HEK293 (cell line): ENCODE measurements at regions not wholly inside any gene's neighbourhood (a gene's known extent, or its start where the extent isn't known, plus 50 kb on each side); places are given as distances from the start of the nearest gene placed in this dataset.
A peak's percentile ranks its signal among the peaks of the same experiment; 100 is the strongest.

ENCODE experiments used
- CTCF ChIA-PET: fragments of 350-600 bp; formaldehyde crosslinking; extraction: SDS; loops from one replicate; lab custom pipeline; 2021; ENCODE audit warnings: antibody characterized with exemption; lab: Yijun Ruan, JAX
- POLR2A ChIA-PET: fragments of 300-600 bp; formaldehyde crosslinking; extraction: SDS; loops from one replicate; lab custom pipeline; 2020; ENCODE audit warnings: antibody characterized with exemption, inconsistent platforms; lab: Yijun Ruan, JAX
- H3K27ac ChIP-seq: fragments of 200-500 bp; sonication (Bioruptor generic); 2 replicates; pipeline ENCODE4 v1.5.1; 2014; ENCODE audit warnings: low read depth, low read length, control low read depth, inconsistent platforms; ENCODE audit errors: extremely low read depth
- H3K36me3 ChIP-seq, 2 experiments: fragments of 200-500 bp in 1 of 2; sonication (Bioruptor generic) in 1 of 2; 1 replicate in 1 of 2; 2 replicates in 1 of 2; pipeline ENCODE4 v1.5.1; 2014 to 2017; ENCODE audit warnings: inconsistent platforms in 2 of 2, low read length in 2 of 2; ENCODE audit not compliant: control insufficient read depth in 2 of 2, insufficient read depth in 1 of 2
- H3K4me1 ChIP-seq: fragments of 200-500 bp; sonication (Bioruptor generic); 2 replicates; pipeline ENCODE4 v1.5.1; 2014; ENCODE audit warnings: mild to moderate bottlenecking, low read length, inconsistent platforms; ENCODE audit not compliant: control insufficient read depth, insufficient read depth
- H3K4me3 ChIP-seq: 2 replicates; pipeline ENCODE4 v1.5.1; 2011; ENCODE audit warnings: low read depth, mild to moderate bottlenecking, control low read depth, low read length, moderate library complexity
- H3K9me3 ChIP-seq: fragments of 200-500 bp; sonication (Bioruptor generic); 2 replicates; pipeline ENCODE4 v1.5.1; 2014; ENCODE audit warnings: low read depth, low read length, inconsistent platforms; ENCODE audit not compliant: control insufficient read depth, insufficient read depth
- ATF2 ChIP-seq: fragments of 450-650 bp; formaldehyde crosslinking; IDR thresholded peaks from 2 replicates; pipeline ENCODE4 v1.5.1; 2016; ENCODE audit warnings: missing biosample characterization, missing genetic modification characterization, low read depth
- EGR2 ChIP-seq: fragments of 450-650 bp; formaldehyde crosslinking; IDR thresholded peaks from 2 replicates; pipeline ENCODE4 v1.5.1; 2016; ENCODE audit warnings: low read depth, missing biosample characterization, missing genetic modification characterization
- YY1 ChIP-seq: fragments of 450-650 bp; formaldehyde crosslinking; IDR thresholded peaks from 2 replicates; pipeline ENCODE4 v1.5.1; 2018; ENCODE audit warnings: missing biosample characterization, missing genetic modification characterization
- ZNF169 ChIP-seq: fragments of 450-650 bp; formaldehyde crosslinking; IDR thresholded peaks from 2 replicates; pipeline ENCODE4 v1.5.1; 2016; ENCODE audit warnings: missing biosample characterization, missing genetic modification characterization
- ZNF2 ChIP-seq: fragments of 450-650 bp; formaldehyde crosslinking; IDR thresholded peaks from 2 replicates; pipeline ENCODE4 v1.5.1; 2016; ENCODE audit warnings: missing biosample characterization, missing genetic modification characterization
- ZNF311 ChIP-seq: fragments of 450-650 bp; formaldehyde crosslinking; IDR thresholded peaks from 2 replicates; pipeline ENCODE4 v1.5.1; 2017; ENCODE audit warnings: missing biosample characterization, missing genetic modification characterization, borderline replicate concordance
- ZNF560 ChIP-seq: fragments of 450-650 bp; formaldehyde crosslinking; IDR thresholded peaks from 2 replicates; pipeline ENCODE4 v1.5.1; 2017; ENCODE audit warnings: missing biosample characterization, missing genetic modification characterization, borderline replicate concordance
- ZNF707 ChIP-seq: fragments of 450-650 bp; formaldehyde crosslinking; IDR thresholded peaks from 2 replicates; pipeline ENCODE4 v1.5.1; 2016; ENCODE audit warnings: missing biosample characterization, missing genetic modification characterization
- TF ChIP-seq, protein P1 (sequence below): fragments of 450-650 bp; formaldehyde crosslinking; IDR thresholded peaks from 2 replicates; pipeline ENCODE4 v1.5.1; 2016; ENCODE audit warnings: missing biosample characterization, missing genetic modification characterization
- TF ChIP-seq, protein P2 (sequence below): fragments of 450-650 bp; formaldehyde crosslinking; conservative IDR thresholded peaks from 2 replicates; pipeline ENCODE4 v1.5.1; 2016; ENCODE audit warnings: low read depth, missing biosample characterization, missing genetic modification characterization
- TF ChIP-seq, protein P3 (sequence below): fragments of 450-650 bp; formaldehyde crosslinking; IDR thresholded peaks from 2 replicates; pipeline ENCODE4 v1.5.1; 2016; ENCODE audit warnings: missing biosample characterization, missing genetic modification characterization, borderline replicate concordance

GRCh38 chr21:28436286-28436932, 556.3 kb downstream of the LTN1 start:
- ChIA-PET CTCF (no interaction called here), POLR2A (no interaction called here)
- H3K4me3 ChIP-seq: no peak overlapping the region
- H3K36me3 ChIP-seq: no peaks in the 10 kb centered on the region
- TF ChIP-seq ZNF560 (tag by site-specific recombination) (no peak), ZNF169 (no peak), ATF2 (tag by site-specific recombination) (peak; percentile 24; the same call in 1 of the 2 replicates), ZNF2 (tag by site-specific recombination) (no peak), YY1 (tag by site-specific recombination) (no peak)
- TF ChIP-seq, protein P1, sequence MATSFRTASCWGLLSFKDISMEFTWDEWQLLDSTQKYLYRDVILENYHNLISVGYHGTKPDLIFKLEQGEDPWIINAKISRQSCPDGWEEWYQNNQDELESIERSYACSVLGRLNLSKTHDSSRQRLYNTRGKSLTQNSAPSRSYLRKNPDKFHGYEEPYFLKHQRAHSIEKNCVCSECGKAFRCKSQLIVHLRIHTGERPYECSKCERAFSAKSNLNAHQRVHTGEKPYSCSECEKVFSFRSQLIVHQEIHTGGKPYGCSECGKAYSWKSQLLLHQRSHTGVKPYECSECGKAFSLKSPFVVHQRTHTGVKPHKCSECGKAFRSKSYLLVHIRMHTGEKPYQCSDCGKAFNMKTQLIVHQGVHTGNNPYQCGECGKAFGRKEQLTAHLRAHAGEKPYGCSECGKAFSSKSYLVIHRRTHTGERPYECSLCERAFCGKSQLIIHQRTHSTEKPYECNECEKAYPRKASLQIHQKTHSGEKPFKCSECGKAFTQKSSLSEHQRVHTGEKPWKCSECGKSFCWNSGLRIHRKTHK (tag by site-specific recombination): no peak
- H3K4me1 ChIP-seq: no peaks in the 10 kb centered on the region
- H3K27ac ChIP-seq: no peak overlapping the region
- no peaks in the 10 kb centered on the region for H3K9me3 ChIP-seq

DNA sequence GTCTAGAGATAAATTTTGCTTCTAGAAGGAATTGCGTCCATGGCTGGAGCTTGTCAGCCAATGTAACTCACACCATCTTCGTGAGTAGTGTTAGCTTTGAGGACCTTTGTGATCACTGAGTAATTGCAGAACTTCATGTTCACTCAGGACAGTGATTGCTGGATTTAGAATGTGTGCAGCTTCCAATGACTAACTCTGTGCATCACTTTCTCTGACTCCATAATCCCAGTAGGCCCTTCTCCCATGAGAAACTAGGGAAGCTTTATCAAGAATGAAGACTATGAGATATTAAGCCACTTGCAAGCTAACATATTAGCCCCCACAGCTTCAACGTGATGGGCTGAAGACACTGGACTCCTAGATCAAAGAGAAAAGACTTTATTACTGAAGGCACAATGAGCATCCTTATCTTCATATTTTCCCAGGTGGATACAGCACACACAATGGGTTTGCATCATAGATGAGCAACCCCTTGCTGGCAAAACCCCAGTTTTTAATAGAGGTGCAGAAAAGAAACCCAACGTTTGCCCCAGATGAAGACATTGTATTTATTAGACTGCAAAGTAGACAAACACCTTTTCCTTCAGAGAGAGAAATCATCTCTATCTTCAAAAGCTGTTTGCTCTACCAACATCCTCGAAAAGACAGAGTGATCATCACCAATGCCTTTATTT, 561.0 kb downstream of the LTN1 start:
- ChIA-PET POLR2A (no interaction called here), CTCF (no interaction called here)
- TF ChIP-seq ZNF311 (tag by site-specific recombination): no peak
- no peak for TF ChIP-seq ZNF707 (tag by site-specific recombination)
- TF ChIP-seq, protein P2, sequence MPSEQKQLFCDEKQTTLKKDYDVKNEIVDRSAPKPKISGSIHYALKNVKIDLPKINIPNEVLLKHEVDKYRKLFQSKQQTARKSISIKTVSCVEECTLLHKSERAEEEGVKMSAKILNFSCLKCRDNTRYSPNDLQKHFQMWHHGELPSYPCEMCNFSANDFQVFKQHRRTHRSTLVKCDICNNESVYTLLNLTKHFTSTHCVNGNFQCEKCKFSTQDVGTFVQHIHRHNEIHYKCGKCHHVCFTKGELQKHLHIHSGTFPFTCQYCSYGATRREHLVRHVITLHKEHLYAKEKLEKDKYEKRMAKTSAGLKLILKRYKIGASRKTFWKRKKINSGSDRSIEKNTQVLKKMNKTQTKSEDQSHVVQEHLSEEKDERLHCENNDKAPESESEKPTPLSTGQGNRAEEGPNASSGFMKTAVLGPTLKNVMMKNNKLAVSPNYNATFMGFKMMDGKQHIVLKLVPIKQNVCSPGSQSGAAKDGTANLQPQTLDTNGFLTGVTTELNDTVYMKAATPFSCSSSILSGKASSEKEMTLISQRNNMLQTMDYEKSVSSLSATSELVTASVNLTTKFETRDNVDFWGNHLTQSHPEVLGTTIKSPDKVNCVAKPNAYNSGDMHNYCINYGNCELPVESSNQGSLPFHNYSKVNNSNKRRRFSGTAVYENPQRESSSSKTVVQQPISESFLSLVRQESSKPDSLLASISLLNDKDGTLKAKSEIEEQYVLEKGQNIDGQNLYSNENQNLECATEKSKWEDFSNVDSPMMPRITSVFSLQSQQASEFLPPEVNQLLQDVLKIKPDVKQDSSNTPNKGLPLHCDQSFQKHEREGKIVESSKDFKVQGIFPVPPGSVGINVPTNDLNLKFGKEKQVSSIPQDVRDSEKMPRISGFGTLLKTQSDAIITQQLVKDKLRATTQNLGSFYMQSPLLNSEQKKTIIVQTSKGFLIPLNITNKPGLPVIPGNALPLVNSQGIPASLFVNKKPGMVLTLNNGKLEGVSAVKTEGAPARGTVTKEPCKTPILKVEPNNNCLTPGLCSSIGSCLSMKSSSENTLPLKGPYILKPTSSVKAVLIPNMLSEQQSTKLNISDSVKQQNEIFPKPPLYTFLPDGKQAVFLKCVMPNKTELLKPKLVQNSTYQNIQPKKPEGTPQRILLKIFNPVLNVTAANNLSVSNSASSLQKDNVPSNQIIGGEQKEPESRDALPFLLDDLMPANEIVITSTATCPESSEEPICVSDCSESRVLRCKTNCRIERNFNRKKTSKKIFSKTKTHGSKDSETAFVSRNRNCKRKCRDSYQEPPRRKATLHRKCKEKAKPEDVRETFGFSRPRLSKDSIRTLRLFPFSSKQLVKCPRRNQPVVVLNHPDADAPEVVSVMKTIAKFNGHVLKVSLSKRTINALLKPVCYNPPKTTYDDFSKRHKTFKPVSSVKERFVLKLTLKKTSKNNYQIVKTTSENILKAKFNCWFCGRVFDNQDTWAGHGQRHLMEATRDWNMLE: no peak
- no peak for TF ChIP-seq EGR2 (tag by site-specific recombination)
- TF ChIP-seq, protein P3, sequence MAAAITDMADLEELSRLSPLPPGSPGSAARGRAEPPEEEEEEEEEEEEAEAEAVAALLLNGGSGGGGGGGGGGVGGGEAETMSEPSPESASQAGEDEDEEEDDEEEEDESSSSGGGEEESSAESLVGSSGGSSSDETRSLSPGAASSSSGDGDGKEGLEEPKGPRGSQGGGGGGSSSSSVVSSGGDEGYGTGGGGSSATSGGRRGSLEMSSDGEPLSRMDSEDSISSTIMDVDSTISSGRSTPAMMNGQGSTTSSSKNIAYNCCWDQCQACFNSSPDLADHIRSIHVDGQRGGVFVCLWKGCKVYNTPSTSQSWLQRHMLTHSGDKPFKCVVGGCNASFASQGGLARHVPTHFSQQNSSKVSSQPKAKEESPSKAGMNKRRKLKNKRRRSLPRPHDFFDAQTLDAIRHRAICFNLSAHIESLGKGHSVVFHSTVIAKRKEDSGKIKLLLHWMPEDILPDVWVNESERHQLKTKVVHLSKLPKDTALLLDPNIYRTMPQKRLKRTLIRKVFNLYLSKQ (tag by site-specific recombination): no peak
- H3K36me3 ChIP-seq: no peaks in the 10 kb centered on the region
- H3K9me3 ChIP-seq: no peaks in the 10 kb centered on the region; the same call in 1 of the 2 replicates
- H3K4me3 ChIP-seq: no peak overlapping the region
- no peaks in the 10 kb centered on the region for H3K4me1 ChIP-seq
- no peak overlapping the region for H3K27ac ChIP-seq
